Stimulated activated CD4-positive, alpha-beta T cell treated with anti-CD3 and anti-CD28 coated beads, Interleukin-4, amount 100 ng/mL, for 4 hours (primary cell): ENCODE measurements at regions not wholly inside any gene's neighbourhood (a gene's known extent, or its start where the extent isn't known, plus 50 kb on each side); places are given as distances from the start of the nearest gene placed in this dataset.

Source experiments
- DNase-seq, 2 experiments: peaks; one replicate each; pipeline ENCODE4 v3.0.0-alpha.2; 2020

GRCh38 chr5:175162036-175162435 is 281.9 kb downstream of the DRD1 start:
- no peak for DNase-seq

- DNase-seq: no peak
Measured at GRCh38 chr5:175159956-175160355, 284.0 kb downstream of the DRD1 start.

- DNase-seq: no peak
Measured at GRCh38 chr5:175148636-175149172, 295.3 kb downstream of the DRD1 start.

- no peak for DNase-seq
Measured at GRCh38 chr5:175146733-175147132, 297.2 kb downstream of the DRD1 start.

- no peak for DNase-seq
Measured at GRCh38 chr5:175141421-175141820, 302.6 kb downstream of the DRD1 start.

GRCh38 chr5:175133185-175133584 is 310.8 kb downstream of the DRD1 start:
- DNase-seq: no peak

- no peak for DNase-seq
Measured at GRCh38 chr5:175131432-175131831, 312.6 kb downstream of the DRD1 start.

GRCh38 chr5:175129619-175130018 is 314.4 kb downstream of the DRD1 start:
- DNase-seq: no peak

GRCh38 chr5:175129121-175129520 is 314.9 kb downstream of the DRD1 start:
- DNase-seq: no peak

- no peak for DNase-seq
Measured at GRCh38 chr5:175124821-175125220, 319.2 kb downstream of the DRD1 start.

- no peak for DNase-seq
Measured at GRCh38 chr5:175124251-175124813, 319.6 kb downstream of the DRD1 start.

- DNase-seq: no peak
Measured at GRCh38 chr5:175123542-175123941, 320.4 kb downstream of the DRD1 start.

- DNase-seq: no peak
Measured at GRCh38 chr5:175121457-175121856, 322.5 kb downstream of the DRD1 start.

- no peak for DNase-seq
Measured at GRCh38 chr5:175120412-175120811, 323.6 kb downstream of the DRD1 start.

- DNase-seq: no peak
Measured at GRCh38 chr5:175118700-175119309, 325.2 kb downstream of the DRD1 start.

- DNase-seq: no peak
Measured at GRCh38 chr5:175116466-175117048, 327.4 kb downstream of the DRD1 start.

GRCh38 chr5:175115831-175116230 is 328.2 kb downstream of the DRD1 start:
- no peak for DNase-seq

- no peak for DNase-seq
Measured at GRCh38 chr5:175113947-175114346, 330.0 kb downstream of the DRD1 start.

GRCh38 chr5:175109058-175109755 is 334.8 kb downstream of the DRD1 start:
- DNase-seq: no peak

- no peak for DNase-seq
Measured at GRCh38 chr5:175107865-175108264, 336.1 kb downstream of the DRD1 start.

- no peak for DNase-seq
Measured at GRCh38 chr5:175107028-175107588, 336.9 kb downstream of the DRD1 start.

GRCh38 chr5:175104677-175105076 is 339.3 kb downstream of the DRD1 start:
- DNase-seq: no peak

GRCh38 chr5:175103746-175104145 is 340.2 kb downstream of the DRD1 start:
- DNase-seq: no peak

- DNase-seq: no peak
Measured at GRCh38 chr5:175102717-175103116, 341.3 kb downstream of the DRD1 start.
